GM12872 (cell line): ENCODE measurements at regions not wholly inside any gene's neighbourhood (a gene's known extent, or its start where the extent isn't known, plus 50 kb on each side); places are given as distances from the start of the nearest gene placed in this dataset.

Experiments
- CTCF ChIP-seq: IDR thresholded peaks from 3 replicates; pipeline ENCODE4 v1.5.1; 2011; ENCODE audit warnings: low read depth, mild to moderate bottlenecking, low read length, moderate library complexity; ENCODE audit not compliant: insufficient read depth

DNA sequence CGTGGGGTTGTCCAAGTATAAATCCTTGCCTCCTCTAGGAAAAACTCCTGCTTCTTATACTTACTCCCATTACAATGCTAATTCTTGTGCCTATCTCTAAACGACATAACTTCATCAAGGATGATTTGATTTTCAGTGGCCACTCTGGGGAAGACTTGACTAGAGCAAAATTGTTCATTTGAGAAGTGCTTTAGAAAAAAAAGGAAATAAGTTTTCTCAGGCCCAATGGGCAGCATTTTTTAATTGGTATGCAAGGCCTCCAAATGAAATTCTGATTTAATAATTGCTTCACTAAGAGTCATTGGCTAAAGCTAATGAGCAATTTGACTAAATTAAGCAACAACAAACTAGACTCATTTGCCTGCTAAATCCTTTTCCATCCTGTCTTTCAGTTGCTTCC lies 496.1 kb downstream of the TSN start:
- no peak for TF ChIP-seq CTCF

- TF ChIP-seq CTCF: no peak
Observed at GRCh38 chr2:122255924-122256323, 500.5 kb downstream of the TSN start.

DNA sequence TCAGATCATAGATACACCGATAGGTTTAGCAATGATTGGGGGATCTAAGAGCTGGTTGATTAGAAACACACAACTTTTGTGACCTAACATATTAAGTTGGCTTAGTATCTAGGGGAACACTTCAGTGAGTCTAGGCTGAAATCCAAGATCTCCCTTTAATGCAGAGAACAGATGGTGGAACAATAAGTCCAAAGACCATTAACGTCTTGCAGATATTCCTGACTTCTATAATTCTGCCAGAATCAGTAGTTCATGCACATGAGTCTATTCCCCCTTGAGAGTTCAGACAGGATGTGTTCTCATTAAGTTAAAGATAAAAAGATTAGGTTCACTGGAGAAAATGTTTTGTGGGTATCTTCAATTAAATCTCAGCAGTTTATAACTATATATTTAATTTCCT lies 506.5 kb downstream of the TSN start:
- TF ChIP-seq CTCF: no peak

DNA sequence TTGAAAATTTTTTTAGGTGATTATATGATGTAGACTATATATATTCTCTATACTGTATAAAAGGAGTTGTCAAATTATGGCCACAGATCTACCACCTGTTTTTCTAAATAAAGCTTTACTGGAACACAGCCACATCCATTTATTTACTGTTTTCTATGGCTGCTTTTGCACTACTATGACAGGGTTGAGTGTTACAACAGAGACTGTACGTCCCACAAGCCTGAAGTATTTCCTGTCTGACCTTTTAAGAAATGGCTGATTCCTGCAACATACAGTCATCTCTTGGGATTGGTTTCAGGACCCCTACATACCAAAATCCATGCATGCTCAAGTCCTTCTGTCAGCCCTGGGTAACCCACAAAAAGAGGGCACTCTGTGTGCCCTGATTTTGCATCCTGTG lies 508.3 kb downstream of the TSN start:
- TF ChIP-seq CTCF: no peak

DNA sequence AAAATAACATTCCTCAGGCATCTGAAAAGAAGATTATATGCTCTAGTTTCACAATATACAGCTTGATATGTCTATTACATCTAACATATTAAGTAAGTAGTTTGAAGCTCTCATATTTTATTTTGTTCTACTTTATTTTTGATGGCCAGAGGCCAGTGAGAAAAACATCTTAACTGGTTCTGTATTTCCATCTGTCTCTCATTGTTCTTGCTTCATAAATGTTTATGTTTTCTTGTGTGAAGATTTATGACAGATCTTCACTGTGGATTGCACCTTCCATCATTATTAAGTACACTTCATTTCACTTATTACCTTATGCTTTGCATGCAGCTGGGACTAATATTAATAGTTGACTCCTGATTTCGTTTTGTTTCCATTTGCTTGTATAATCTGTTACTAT lies 511.2 kb downstream of the TSN start:
- TF ChIP-seq CTCF: no peak

DNA sequence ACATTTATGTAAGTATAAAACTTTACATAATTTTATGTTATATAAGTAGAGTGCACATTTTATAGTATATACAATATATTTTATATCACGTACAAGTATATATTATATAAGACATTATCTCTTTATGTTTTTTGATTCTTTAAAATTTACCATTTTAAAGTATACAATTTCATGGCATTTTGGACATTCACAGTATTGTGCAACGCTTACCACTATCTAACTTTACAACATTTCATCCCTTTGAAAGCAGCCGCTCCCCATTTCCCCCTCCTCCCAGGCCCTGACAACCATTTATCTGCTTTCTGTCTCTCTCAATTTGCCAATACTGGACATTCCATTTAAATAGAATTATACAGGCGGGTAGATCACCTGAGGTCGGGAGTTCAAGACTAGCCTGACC lies 512.5 kb downstream of the TSN start:
- TF ChIP-seq CTCF: no peak

DNA sequence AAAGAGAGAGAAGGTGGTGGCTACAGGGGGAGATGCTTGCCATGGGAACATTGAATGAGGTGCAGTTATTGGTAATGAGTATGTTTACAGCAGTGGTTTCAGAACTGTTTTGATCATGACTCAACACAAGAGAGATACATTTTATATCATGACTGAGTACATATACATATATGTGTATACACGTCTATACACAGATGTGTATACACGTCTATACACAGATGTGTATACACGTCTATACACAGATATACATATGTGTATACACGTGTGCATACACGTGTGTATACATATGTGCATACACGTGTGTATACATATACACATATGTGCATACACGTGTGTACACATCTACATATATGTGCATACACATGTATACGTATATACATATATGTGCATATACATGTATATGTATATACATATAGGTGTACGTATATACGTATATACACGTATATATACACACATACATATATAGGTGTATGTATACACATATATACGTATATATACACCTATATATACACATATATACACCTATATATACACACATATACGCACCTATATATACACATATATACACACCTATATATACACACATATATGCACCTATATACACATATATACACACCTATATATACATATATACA lies 518.5 kb downstream of the TSN start:
- no peak for TF ChIP-seq CTCF
